ENCODE measurements at regions not wholly inside any gene's neighbourhood (a gene's known extent, or its start where the extent isn't known, plus 50 kb on each side); places are given as distances from the start of the nearest gene placed in this dataset.

- no peak for TF ChIP-seq CTCF (IDR thresholded peaks at IDR 0.05)
- TF ChIP-seq POLR2A (IDR thresholded peaks at IDR 0.05) = no peak
Measured at GRCh38 chr10:130774871-130775270, 536.6 kb downstream of the TCERG1L start.
